ENCODE measurements at regions not wholly inside any gene's neighbourhood (a gene's known extent, or its start where the extent isn't known, plus 50 kb on each side); places are given as distances from the start of the nearest gene placed in this dataset.

GRCh38 chr9:95643619-95644018 lies 126.8 kb upstream of the PTCH1 start:
- no peak overlapping the region for H3K18ac ChIP-seq (ENCODE audit: insufficient read length, low read depth, low read length)
- no peak for DNase-seq
- Mint-ChIP-seq H3K4me3 (no peak overlapping the region), H3K36me3 (ENCODE audit: insufficient read depth in 1 of 3, low read depth in 3 of 3) (no peaks in the 10 kb centered on the region), H3K9me3 (peaks cover 0 to 4% of the 10 kb centered on the region in 2 experiments; a peak in 2 of 5 replicates), H3K27me3 (ENCODE audit: low read depth) (peaks cover 2% of the 10 kb centered on the region; the same call in 1 of the 2 replicates), H3K4me1 (peaks cover 8 to 9% of the 10 kb centered on the region in 2 experiments), H3K27ac (no peak overlapping the region)
- no peaks in the 10 kb centered on the region for H3K79me1 ChIP-seq (ENCODE audit: insufficient read depth, low read depth, low read length, poor library complexity, severe bottlenecking)
- no peak overlapping the region for H3K14ac ChIP-seq (ENCODE audit: insufficient read depth, low read length)
- H2AK5ac ChIP-seq (ENCODE audit: insufficient read length, low read length), result no peak overlapping the region
- no peak for TF ChIP-seq CTCF (conservative IDR thresholded peaks at IDR 0.05)
- H3K23me2 ChIP-seq (ENCODE audit: insufficient read length, low read depth, low read length, poor library complexity, severe bottlenecking), result no peaks in the 10 kb centered on the region
- no peak overlapping the region for H2BK15ac ChIP-seq (ENCODE audit: low read depth, low read length)
- H4K91ac ChIP-seq (ENCODE audit: insufficient read length, low read depth, low read length), result no peak overlapping the region
- no peak overlapping the region for H3K4me2 ChIP-seq (ENCODE audit: insufficient read depth, insufficient read length, low read length)
- H3T11ph ChIP-seq (ENCODE audit: low read length), result no peak overlapping the region
- no peak overlapping the region for H2BK120ac ChIP-seq (ENCODE audit: low read depth, low read length, poor library complexity, severe bottlenecking)
- no peak overlapping the region for H3K9ac ChIP-seq (ENCODE audit: extremely low read depth, insufficient read length, low read length)
- H4K8ac ChIP-seq (replicated peaks; ENCODE audit: insufficient read length, low read depth, low read length), result no peak overlapping the region
- no peak overlapping the region for H3K27ac ChIP-seq (ENCODE audit: insufficient read length, low read depth, low read length)
- H3K4ac ChIP-seq (ENCODE audit: low read depth, low read length), result no peak overlapping the region
- H2AFZ ChIP-seq (ENCODE audit: low read length), result no peak overlapping the region
- no peak overlapping the region for H2BK5ac ChIP-seq (ENCODE audit: insufficient read length, low read length)
- no peak overlapping the region for H3K23ac ChIP-seq (ENCODE audit: insufficient read length, low read depth, low read length)
- H4K20me1 ChIP-seq (ENCODE audit: control insufficient read depth, insufficient read depth, insufficient read length), result no peaks in the 10 kb centered on the region
- peaks cover 5% of the 10 kb centered on the region; the same call in 1 of the 2 replicates for H3K4me1 ChIP-seq (ENCODE audit: insufficient read depth, low read length)
- H2BK12ac ChIP-seq (ENCODE audit: insufficient read length, low read depth, low read length), result no peak overlapping the region
- H3K56ac ChIP-seq (ENCODE audit: insufficient read length, low read depth, low read length), result no peak overlapping the region
- no peaks in the 10 kb centered on the region for H3K79me2 ChIP-seq (ENCODE audit: insufficient read depth, low read length)
- H3K27me3 ChIP-seq (ENCODE audit: insufficient read depth, low read length), result no peaks in the 10 kb centered on the region
- WGBS (ENCODE audit: extremely low coverage, insufficient read length, low lambda C conversion rate), result no CpG with 5 or more reads among the region's 4 CpGs
- no peaks in the 10 kb centered on the region for H3K9me3 ChIP-seq (ENCODE audit: control insufficient read depth, low read depth, low read length)
- H2BK20ac ChIP-seq (ENCODE audit: low read depth, low read length, poor library complexity, severe bottlenecking), result no peak overlapping the region
- no peak overlapping the region for H4K5ac ChIP-seq (ENCODE audit: insufficient read length, low read depth, low read length)

Measured in H9 (cell line).